ENCODE measurements at regions not wholly inside any gene's neighbourhood (a gene's known extent, or its start where the extent isn't known, plus 50 kb on each side); places are given as distances from the start of the nearest gene placed in this dataset.
"Not testable (repeated sequence)": the region's sequence is repeated elsewhere in the genome, so short reads cannot be mapped to it uniquely, and the experiment has no call there.

DNA sequence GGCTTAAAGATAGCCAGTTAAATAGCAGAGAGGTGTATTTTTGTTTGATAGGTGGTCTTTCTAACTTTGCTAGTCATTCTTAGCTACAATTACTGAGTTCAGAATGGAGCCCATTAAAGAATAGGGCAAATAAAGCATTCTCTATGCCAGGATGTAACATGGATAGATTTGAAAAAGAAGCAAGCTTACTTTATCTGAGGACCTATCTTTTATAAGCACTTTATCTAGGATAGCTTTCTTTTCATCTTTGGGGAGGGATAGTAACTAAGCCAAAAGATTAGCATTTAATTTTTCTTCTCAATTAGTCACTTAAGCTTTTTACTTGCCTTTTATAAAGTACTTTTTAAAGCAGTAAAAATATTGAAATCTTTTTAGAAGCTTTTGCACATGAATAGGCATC is 1148.0 kb upstream of the DIAPH2 start:
- H3K27ac Mint-ChIP-seq (ENCODE audit: unreplicated experiment) = no peak overlapping the region
- H3K36me3 Mint-ChIP-seq (ENCODE audit: unreplicated experiment) = no peaks in the 10 kb centered on the region
- H3K9me3 Mint-ChIP-seq (ENCODE audit: unreplicated experiment) = no peaks in the 10 kb centered on the region
- no peak for DNase-seq
- H3K4me1 Mint-ChIP-seq (ENCODE audit: low read depth, unreplicated experiment) = peaks cover 2% of the 10 kb centered on the region
- H3K27me3 Mint-ChIP-seq (ENCODE audit: unreplicated experiment) = no peaks in the 10 kb centered on the region
- TF ChIP-seq, protein P1, sequence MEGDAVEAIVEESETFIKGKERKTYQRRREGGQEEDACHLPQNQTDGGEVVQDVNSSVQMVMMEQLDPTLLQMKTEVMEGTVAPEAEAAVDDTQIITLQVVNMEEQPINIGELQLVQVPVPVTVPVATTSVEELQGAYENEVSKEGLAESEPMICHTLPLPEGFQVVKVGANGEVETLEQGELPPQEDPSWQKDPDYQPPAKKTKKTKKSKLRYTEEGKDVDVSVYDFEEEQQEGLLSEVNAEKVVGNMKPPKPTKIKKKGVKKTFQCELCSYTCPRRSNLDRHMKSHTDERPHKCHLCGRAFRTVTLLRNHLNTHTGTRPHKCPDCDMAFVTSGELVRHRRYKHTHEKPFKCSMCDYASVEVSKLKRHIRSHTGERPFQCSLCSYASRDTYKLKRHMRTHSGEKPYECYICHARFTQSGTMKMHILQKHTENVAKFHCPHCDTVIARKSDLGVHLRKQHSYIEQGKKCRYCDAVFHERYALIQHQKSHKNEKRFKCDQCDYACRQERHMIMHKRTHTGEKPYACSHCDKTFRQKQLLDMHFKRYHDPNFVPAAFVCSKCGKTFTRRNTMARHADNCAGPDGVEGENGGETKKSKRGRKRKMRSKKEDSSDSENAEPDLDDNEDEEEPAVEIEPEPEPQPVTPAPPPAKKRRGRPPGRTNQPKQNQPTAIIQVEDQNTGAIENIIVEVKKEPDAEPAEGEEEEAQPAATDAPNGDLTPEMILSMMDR (IDR thresholded peaks at IDR 0.05; ENCODE audit: partially characterized antibody, unreplicated experiment) = no peak
- no peak overlapping the region for H3K4me3 Mint-ChIP-seq (ENCODE audit: unreplicated experiment)

- H3K27me3 Mint-ChIP-seq (ENCODE audit: unreplicated experiment) = no peaks in the 10 kb centered on the region
- H3K27ac Mint-ChIP-seq (ENCODE audit: unreplicated experiment) = no peak overlapping the region
- no peaks in the 10 kb centered on the region for H3K36me3 Mint-ChIP-seq (ENCODE audit: unreplicated experiment)
- no peak overlapping the region for H3K4me3 Mint-ChIP-seq (ENCODE audit: unreplicated experiment)
- no peak for DNase-seq
- H3K4me1 Mint-ChIP-seq (ENCODE audit: low read depth, unreplicated experiment) = peaks cover 2% of the 10 kb centered on the region
- no peaks in the 10 kb centered on the region for H3K9me3 Mint-ChIP-seq (ENCODE audit: unreplicated experiment)
- TF ChIP-seq, protein P1 (IDR thresholded peaks at IDR 0.05; ENCODE audit: partially characterized antibody, unreplicated experiment) = no peak
These were observed 1145.6 kb upstream of the DIAPH2 start for GRCh38 chrX:95539041-95539440.

- H3K4me3 Mint-ChIP-seq (ENCODE audit: unreplicated experiment); H3K36me3 Mint-ChIP-seq (ENCODE audit: unreplicated experiment); H3K27me3 Mint-ChIP-seq (ENCODE audit: unreplicated experiment); DNase-seq; H3K4me1 Mint-ChIP-seq (ENCODE audit: low read depth, unreplicated experiment); H3K27ac Mint-ChIP-seq (ENCODE audit: unreplicated experiment); H3K9me3 Mint-ChIP-seq (ENCODE audit: unreplicated experiment): not testable (repeated sequence)
These were observed 1135.1 kb upstream of the DIAPH2 start for GRCh38 chrX:95549552-95549951.

GRCh38 chrX:95585321-95585720 is 1099.3 kb upstream of the DIAPH2 start:
- Mint-ChIP-seq H3K9me3 (ENCODE audit: unreplicated experiment) (peaks cover 2% of the 10 kb centered on the region), H3K4me1 (ENCODE audit: low read depth, unreplicated experiment) (no peaks in the 10 kb centered on the region), H3K36me3 (ENCODE audit: unreplicated experiment) (no peaks in the 10 kb centered on the region), H3K27ac (ENCODE audit: unreplicated experiment) (no peak overlapping the region), H3K27me3 (ENCODE audit: unreplicated experiment) (no peaks in the 10 kb centered on the region), H3K4me3 (ENCODE audit: unreplicated experiment) (no peak overlapping the region)
- DNase-seq = no peak
- TF ChIP-seq, protein P1 (IDR thresholded peaks at IDR 0.05; ENCODE audit: partially characterized antibody, unreplicated experiment) = no peak

DNA sequence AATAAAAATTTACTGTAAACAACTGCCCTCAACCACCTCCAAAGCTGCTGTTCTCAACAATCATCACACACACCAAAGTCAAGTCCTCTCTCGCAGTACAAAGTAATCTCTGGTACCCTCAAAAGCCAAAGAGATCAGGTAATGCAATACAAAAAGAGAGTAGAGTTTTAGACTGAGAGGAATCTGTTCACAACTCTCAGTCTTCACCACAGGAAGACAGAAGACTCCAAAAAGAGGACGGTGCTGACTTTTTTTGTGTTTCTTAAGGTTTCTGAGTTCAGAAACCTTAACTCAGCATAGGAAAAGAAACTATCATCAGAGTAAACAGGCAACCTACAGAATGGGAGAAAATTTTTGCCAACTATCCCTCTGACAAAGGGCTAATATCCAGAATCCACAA is 1072.3 kb upstream of the DIAPH2 start:
- Mint-ChIP-seq H3K27ac (ENCODE audit: unreplicated experiment) (no peak overlapping the region), H3K36me3 (ENCODE audit: unreplicated experiment) (no peaks in the 10 kb centered on the region), H3K27me3 (ENCODE audit: unreplicated experiment) (no peaks in the 10 kb centered on the region), H3K9me3 (ENCODE audit: unreplicated experiment) (no peaks in the 10 kb centered on the region), H3K4me3 (ENCODE audit: unreplicated experiment) (no peak overlapping the region), H3K4me1 (ENCODE audit: low read depth, unreplicated experiment) (no peaks in the 10 kb centered on the region)
- DNase-seq = no peak
- TF ChIP-seq, protein P1 (IDR thresholded peaks at IDR 0.05; ENCODE audit: partially characterized antibody, unreplicated experiment) = no peak

DNA sequence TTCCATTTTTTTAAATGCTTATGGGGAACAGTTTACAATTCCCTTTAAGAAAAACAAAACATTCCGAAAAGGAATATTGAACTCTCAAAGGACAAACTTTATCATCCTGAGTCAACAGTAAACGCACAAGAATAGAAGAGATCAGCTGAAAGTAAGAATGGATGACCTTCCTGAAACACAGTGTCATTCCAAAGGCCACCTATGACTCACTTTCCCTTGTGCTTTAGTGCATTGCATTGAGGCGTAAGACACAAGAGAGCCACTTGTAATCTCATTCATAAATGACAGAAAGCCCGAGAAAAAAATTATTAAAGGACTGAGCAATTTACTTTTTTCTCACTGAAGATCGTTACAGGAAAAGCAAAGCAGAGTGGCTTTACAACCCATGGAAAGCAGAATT is 1062.4 kb upstream of the DIAPH2 start:
- DNase-seq = no peak
- Mint-ChIP-seq H3K27ac (ENCODE audit: unreplicated experiment) (no peak overlapping the region), H3K36me3 (ENCODE audit: unreplicated experiment) (no peaks in the 10 kb centered on the region), H3K4me1 (ENCODE audit: low read depth, unreplicated experiment) (no peaks in the 10 kb centered on the region), H3K27me3 (ENCODE audit: unreplicated experiment) (no peaks in the 10 kb centered on the region), H3K9me3 (ENCODE audit: unreplicated experiment) (no peaks in the 10 kb centered on the region), H3K4me3 (ENCODE audit: unreplicated experiment) (no peak overlapping the region)
- TF ChIP-seq, protein P1 (IDR thresholded peaks at IDR 0.05; ENCODE audit: partially characterized antibody, unreplicated experiment) = no peak

Data from glutamatergic neuron (in vitro differentiated cells).